K562 (cell line): ENCODE measurements at regions not wholly inside any gene's neighbourhood (a gene's known extent, or its start where the extent isn't known, plus 50 kb on each side); places are given as distances from the start of the nearest gene placed in this dataset.

Experiments used
- ATAC-seq: fragments of 200-7000 bp; cut with Tn5 transposase; 3 replicates; pipeline ENCODE4 v1.9.1; 2020; ENCODE audit warnings: moderate library complexity
- BruUV-seq: library from RNA; stranded (reverse); fragments of 400-500 nt; replicated peaks from 2 replicates; lab custom pipeline; 2021; lab: Mats Ljungman, UMichigan
- CTCF ChIA-PET: fragments of 300-600 bp; formaldehyde crosslinking; extraction: SDS; loops from one replicate; lab custom pipeline; 2021; ENCODE audit warnings: low intra/inter-chr PET ratio; lab: Yijun Ruan, JAX
- POLR2A ChIA-PET: fragments of 300-600, 350-650 bp; sonication (Branson Sonifier 250); formaldehyde crosslinking; extraction: SDS; loops from one replicate; lab custom pipeline; 2021; ENCODE audit warnings: antibody characterized with exemption, inconsistent platforms; lab: Yijun Ruan, JAX
- DNase-seq, 4 experiments: peaks; one replicate each; pipeline versions ENCODE4 v3.0.0 to v3.0.0-alpha.2; 2011 to 2018; ENCODE audit warnings: low spot score in 3 of 4, mixed read lengths in 3 of 4; ENCODE audit errors: extremely low read depth in 1 of 4
- FAIRE-seq: peaks from 2 replicates; lab custom pipeline; 2011; peaks lifted over from hg19 to GRCh38; lab: Jason Lieb, UNC
- H2AFZ ChIP-seq: 2 replicates; pipeline ENCODE4 v1.6.0; 2011; ENCODE audit warnings: low read depth, low read length, control low read depth, inconsistent platforms
- H3K27ac ChIP-seq: fragments of 200-600 bp; 3 replicates; pipeline ENCODE4 v1.8.0; 2011; ENCODE audit warnings: low read depth, mild to moderate bottlenecking, control low read depth, inconsistent platforms, low read length, moderate library complexity, mixed read lengths; ENCODE audit errors: extremely low read depth
- H3K27me3 ChIP-seq, 2 experiments: fragments of 300-600 bp in 1 of 2; 2 replicates in 1 of 2; 3 replicates in 1 of 2; pipeline versions ENCODE4 v1.6.0 to v1.8.0; 2011; ENCODE audit warnings: inconsistent platforms in 2 of 2, low read length in 2 of 2, mild to moderate bottlenecking in 1 of 2, mixed read lengths in 1 of 2, moderate library complexity in 1 of 2; ENCODE audit not compliant: control insufficient read depth in 2 of 2, insufficient read depth in 2 of 2
- H3K36me3 ChIP-seq: fragments of 300-600 bp; 3 replicates; pipeline ENCODE4 v1.8.0; 2011; ENCODE audit warnings: mild to moderate bottlenecking, low read length, inconsistent platforms; ENCODE audit not compliant: control insufficient read depth, insufficient read depth
- H3K4me1 ChIP-seq, 2 experiments: fragments of 200-600 bp in 1 of 2; replicated peaks in 1 of 2; 2 replicates in 1 of 2; 3 replicates in 1 of 2; pipeline versions ENCODE4 v1.5.1 to v1.8.0; 2011; ENCODE audit warnings: inconsistent platforms in 2 of 2, low read length in 2 of 2, mild to moderate bottlenecking in 1 of 2, mixed read lengths in 1 of 2, moderate library complexity in 1 of 2; ENCODE audit not compliant: control insufficient read depth in 2 of 2, insufficient read depth in 2 of 2
- H3K4me2 ChIP-seq: 2 replicates; pipeline ENCODE4 v1.6.1; 2011; ENCODE audit warnings: low read length, control low read depth, inconsistent platforms, mixed read lengths; ENCODE audit not compliant: insufficient read depth
- H3K4me3 ChIP-seq: fragments of 200-600 bp; sonication (generic), shearing (Covaris generic); 2 replicates; pipeline ENCODE4 v1.5.1; 2016; ENCODE audit warnings: control low read depth, inconsistent platforms
- H3K79me2 ChIP-seq: fragments of 200-600 bp; 3 replicates; pipeline ENCODE4 v1.8.0; 2011; ENCODE audit warnings: low read length, inconsistent platforms; ENCODE audit not compliant: control insufficient read depth, insufficient read depth
- H3K9ac ChIP-seq, 2 experiments: 2 replicates each; pipeline versions ENCODE4 v1.6.0 to v1.6.1; 2011; ENCODE audit warnings: low read depth in 2 of 2, low read length in 2 of 2, control low read depth in 1 of 2, inconsistent platforms in 1 of 2, mild to moderate bottlenecking in 1 of 2, mixed read lengths in 1 of 2; ENCODE audit not compliant: insufficient read depth in 1 of 2
- H3K9me1 ChIP-seq: one replicate; pipeline ENCODE4 v1.6.0; 2011; ENCODE audit warnings: inconsistent platforms, mild to moderate bottlenecking, low read length, moderate library complexity; ENCODE audit not compliant: control insufficient read depth, insufficient read depth
- H3K9me3 ChIP-seq: replicated peaks from 2 replicates; pipeline ENCODE4 v1.5.1; 2011; ENCODE audit warnings: low read depth, low read length, inconsistent platforms; ENCODE audit not compliant: control insufficient read depth, insufficient read depth
- H4K20me1 ChIP-seq: replicated peaks from 2 replicates; pipeline ENCODE4 v1.6.1; 2011; ENCODE audit warnings: low read length, inconsistent platforms, mixed read lengths; ENCODE audit not compliant: control insufficient read depth, insufficient read depth
- ASH1L ChIP-seq: fragments of 450-650 bp; IDR thresholded peaks from 2 replicates; pipeline ENCODE4 v1.6.1; 2018; ENCODE audit warnings: borderline replicate concordance, mild to moderate bottlenecking, low read depth; ENCODE audit not compliant: partially characterized antibody
- CBFA2T3 ChIP-seq: fragments of 450-650 bp; IDR thresholded peaks from 2 replicates; pipeline ENCODE4 v1.6.1; 2017
- HDAC8 ChIP-seq: fragments of 450-650 bp; IDR thresholded peaks from 2 replicates; pipeline ENCODE4 v1.6.1; 2016; ENCODE audit warnings: mild to moderate bottlenecking, missing genetic modification characterization, moderate library complexity, missing compliant biosample characterization
- KDM5B ChIP-seq: fragments of 200-600 bp; sonication (generic); IDR thresholded peaks from 2 replicates; pipeline ENCODE4 v1.6.1; 2012; ENCODE audit warnings: low read depth, mild to moderate bottlenecking, moderate library complexity, low read length, control low read depth, inconsistent platforms; ENCODE audit not compliant: insufficient replicate concordance
- NR4A1 ChIP-seq, 2 experiments: fragments of 250-450 bp in 1 of 2; fragments of 450-650 bp in 1 of 2; sonication (Bioruptor Pico) in 1 of 2; IDR thresholded peaks; 2 replicates each; pipeline versions ENCODE4 v1.4.0 to v1.6.1; 2016 to 2020; ENCODE audit warnings: mild to moderate bottlenecking in 2 of 2, missing compliant biosample characterization in 1 of 2, missing genetic modification characterization in 1 of 2, moderate library complexity in 1 of 2
- NRF1 ChIP-seq, 2 experiments: fragments of 450-650 bp; IDR thresholded peaks in 1 of 2; conservative IDR thresholded peaks in 1 of 2; 2 replicates each; pipeline ENCODE4 v1.6.1; 2014; ENCODE audit warnings: mild to moderate bottlenecking in 2 of 2
- RBM15 ChIP-seq: fragments of 200-400 bp; formaldehyde crosslinking; IDR thresholded peaks from 2 replicates; pipeline ENCODE4 v1.6.1; 2018; ENCODE audit warnings: mild to moderate bottlenecking, low read length, moderate library complexity; ENCODE audit not compliant: insufficient read depth
- RBM22 ChIP-seq: fragments of 200-400 bp; formaldehyde crosslinking; IDR thresholded peaks from 2 replicates; pipeline ENCODE4 v1.6.1; 2018; ENCODE audit warnings: low read length, low read depth; ENCODE audit not compliant: poor library complexity, severe bottlenecking
- RBM39 ChIP-seq: fragments of 200-400 bp; formaldehyde crosslinking; optimal IDR thresholded peaks from 2 replicates; pipeline ENCODE3; 2018; ENCODE audit warnings: low read depth, low read length
- SMAD2 ChIP-seq: fragments of 150-350 bp; IDR thresholded peaks from 2 replicates; pipeline ENCODE4 v1.6.1; 2014; ENCODE audit warnings: low read depth, mild to moderate bottlenecking, low read length
- SNIP1 ChIP-seq: fragments of 450-650 bp; IDR thresholded peaks from 2 replicates; pipeline ENCODE4 v1.7.1; 2017; ENCODE audit warnings: low read depth, mild to moderate bottlenecking
- TRIM28 ChIP-seq: fragments of 450-650 bp; IDR thresholded peaks from 2 replicates; pipeline ENCODE4 v1.6.1; 2017
- YY1 ChIP-seq, 3 experiments: IDR thresholded peaks; 2 replicates each; pipeline ENCODE4 v1.6.1; 2011; ENCODE audit warnings: low read length in 2 of 3, mild to moderate bottlenecking in 2 of 3, moderate library complexity in 2 of 3, borderline replicate concordance in 1 of 3, control low read depth in 1 of 3, low read depth in 1 of 3; ENCODE audit not compliant: insufficient read depth in 3 of 3, insufficient replicate concordance in 2 of 3, control insufficient read depth in 1 of 3, insufficient read length in 1 of 3; ENCODE audit errors: extremely low read depth in 1 of 3
- ZBTB17 ChIP-seq: fragments of 450-650 bp; formaldehyde crosslinking; IDR thresholded peaks from 2 replicates; pipeline ENCODE4 v1.4.0; 2020; ENCODE audit warnings: mild to moderate bottlenecking
- ZKSCAN8 ChIP-seq: fragments of 200-800 bp; sonication (Bioruptor generic); IDR thresholded peaks from 2 replicates; pipeline ENCODE4 v1.6.1; 2016; ENCODE audit warnings: missing genetic modification characterization, missing compliant biosample characterization
- ZNF584 ChIP-seq: fragments of 200-800 bp; sonication (Bioruptor generic); IDR thresholded peaks from 2 replicates; pipeline ENCODE4 v1.6.1; 2016; ENCODE audit warnings: low read depth, mild to moderate bottlenecking, missing genetic modification characterization, missing compliant biosample characterization
- ZNF780A ChIP-seq: fragments of 250-450 bp; sonication (Bioruptor Pico); IDR thresholded peaks from 2 replicates; pipeline ENCODE4 v1.5.0; 2021; ENCODE audit warnings: mild to moderate bottlenecking
- ZNF785 ChIP-seq: fragments of 250-450 bp; sonication (Bioruptor Pico); IDR thresholded peaks from 2 replicates; pipeline ENCODE4 v1.4.0; 2020; ENCODE audit warnings: mild to moderate bottlenecking
- WGBS: fragments of 100-300 bp; shearing (Covaris generic); methylation state at CpG from one replicate; pipeline ENCODE4 v1.1.6; 2016; ENCODE audit warnings: low coverage, mixed read lengths; ENCODE audit not compliant: insufficient coverage; ENCODE audit errors: missing lambda C conversion rate; 5-methylcytosine and 5-hydroxymethylcytosine counted together
- in situ Hi-C: fragments of 300-500 bp; cut with MboI; formaldehyde crosslinking; loops from 4 replicates; pipeline ENCODE4 v1.15.0; 2018; ENCODE audit warnings: inconsistent platforms, mixed read lengths
- intact Hi-C: fragments of 100-400 bp; cut with micrococcal nuclease; formaldehyde crosslinking; loops from 2 replicates; pipeline ENCODE4 v1.14.2; 2022
- TF ChIP-seq, protein P1 (sequence below): sonication (generic); formaldehyde crosslinking; IDR thresholded peaks from 2 replicates; pipeline ENCODE4 v1.8.0; 2022; ENCODE audit warnings: mild to moderate bottlenecking, missing genetic modification reagents, borderline replicate concordance
- TF ChIP-seq, protein P2 (sequence below): fragments of 450-650 bp; IDR thresholded peaks from 2 replicates; pipeline ENCODE4 v1.6.1; 2016; ENCODE audit warnings: antibody characterized with exemption

- TF ChIP-seq NRF1 (conservative IDR thresholded peaks at IDR 0.05 in 1 of 2, IDR thresholded peaks at IDR 0.05 in 1 of 2) = no peak
- TF ChIP-seq SNIP1 = no peak
- no peak for TF ChIP-seq CBFA2T3
- TF ChIP-seq ZNF785 (CRISPR knock-in tag) = no peak
- TF ChIP-seq ASH1L = no peak
- TF ChIP-seq, protein P1, sequence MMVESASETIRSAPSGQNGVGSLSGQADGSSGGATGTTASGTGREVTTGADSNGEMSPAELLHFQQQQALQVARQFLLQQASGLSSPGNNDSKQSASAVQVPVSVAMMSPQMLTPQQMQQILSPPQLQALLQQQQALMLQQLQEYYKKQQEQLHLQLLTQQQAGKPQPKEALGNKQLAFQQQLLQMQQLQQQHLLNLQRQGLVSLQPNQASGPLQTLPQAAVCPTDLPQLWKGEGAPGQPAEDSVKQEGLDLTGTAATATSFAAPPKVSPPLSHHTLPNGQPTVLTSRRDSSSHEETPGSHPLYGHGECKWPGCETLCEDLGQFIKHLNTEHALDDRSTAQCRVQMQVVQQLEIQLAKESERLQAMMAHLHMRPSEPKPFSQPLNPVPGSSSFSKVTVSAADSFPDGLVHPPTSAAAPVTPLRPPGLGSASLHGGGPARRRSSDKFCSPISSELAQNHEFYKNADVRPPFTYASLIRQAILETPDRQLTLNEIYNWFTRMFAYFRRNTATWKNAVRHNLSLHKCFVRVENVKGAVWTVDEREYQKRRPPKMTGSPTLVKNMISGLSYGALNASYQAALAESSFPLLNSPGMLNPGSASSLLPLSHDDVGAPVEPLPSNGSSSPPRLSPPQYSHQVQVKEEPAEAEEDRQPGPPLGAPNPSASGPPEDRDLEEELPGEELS (CRISPR knock-in tag) = no peak
- TF ChIP-seq SMAD2 = no peak
These were observed 90.1 kb upstream of the COL3A1 start (continued) for GRCh38 chr2:188884046-188884445.

GRCh38 chr2:188884517-188884916, 89.7 kb upstream of the COL3A1 start:
- POLR2A ChIA-PET = no interaction called here
- BruUV-seq = no TSS peak
- no peak for ATAC-seq
- Histone ChIP-seq H2AFZ (no peak overlapping the region), H3K4me3 (no peak overlapping the region), H3K9me3 (no peaks in the 10 kb centered on the region), H3K9me1 (no peaks in the 10 kb centered on the region), H3K9ac (no peak overlapping the region), H3K79me2 (no peaks in the 10 kb centered on the region), H3K36me3 (no peaks in the 10 kb centered on the region), H4K20me1 (no peaks in the 10 kb centered on the region), H3K4me2 (no peak overlapping the region), H3K27ac (no peak overlapping the region), H3K27me3 (no peaks in the 10 kb centered on the region), H3K4me1 (no peaks in the 10 kb centered on the region)
- FAIRE-seq = no peak
- in situ Hi-C loops (no loop called here), intact Hi-C loops (no loop called here)
- CTCF ChIA-PET = no interaction called here
- 0% methylated on average over 3 of the region's 3 CpGs for WGBS
- DNase-seq = no peak
- TF ChIP-seq RBM15 (no peak), RBM22 (no peak), ZBTB17 (no peak), KDM5B (no peak), RBM39 (no peak), NR4A1 (CRISPR knock-in tag; IDR thresholded peaks at IDR 0.05) (no peak), NR4A1 (tag; IDR thresholded peaks at IDR 0.05) (no peak), ZNF780A (CRISPR knock-in tag) (no peak), ZKSCAN8 (CRISPR knock-in tag) (no peak), ZNF584 (CRISPR knock-in tag) (no peak), TRIM28 (no peak), YY1 (IDR thresholded peaks at IDR 0.05; ENCODE audit: borderline replicate concordance in 1 of 3, control insufficient read depth in 1 of 3, extremely low read depth in 1 of 3, insufficient read depth in 3 of 3, insufficient read length in 1 of 3, insufficient replicate concordance in 2 of 3, low read depth in 1 of 3, low read length in 2 of 3) (no peak), HDAC8 (tag) (no peak)
- TF ChIP-seq, protein P2, sequence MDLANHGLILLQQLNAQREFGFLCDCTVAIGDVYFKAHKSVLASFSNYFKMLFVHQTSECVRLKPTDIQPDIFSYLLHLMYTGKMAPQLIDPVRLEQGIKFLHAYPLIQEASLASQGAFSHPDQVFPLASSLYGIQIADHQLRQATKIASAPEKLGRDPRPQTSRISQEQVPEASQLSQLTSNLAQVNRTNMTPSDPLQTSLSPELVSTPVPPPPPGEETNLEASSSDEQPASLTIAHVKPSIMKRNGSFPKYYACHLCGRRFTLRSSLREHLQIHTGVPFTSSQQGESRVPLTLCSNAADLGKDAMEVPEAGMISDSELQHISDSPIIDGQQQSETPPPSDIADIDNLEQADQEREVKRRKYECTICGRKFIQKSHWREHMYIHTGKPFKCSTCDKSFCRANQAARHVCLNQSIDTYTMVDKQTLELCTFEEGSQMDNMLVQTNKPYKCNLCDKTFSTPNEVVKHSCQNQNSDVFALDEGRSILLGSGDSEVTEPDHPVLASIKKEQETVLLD = no peak
